ENCODE measurements at regions not wholly inside any gene's neighbourhood (a gene's known extent, or its start where the extent isn't known, plus 50 kb on each side); places are given as distances from the start of the nearest gene placed in this dataset.

DNA sequence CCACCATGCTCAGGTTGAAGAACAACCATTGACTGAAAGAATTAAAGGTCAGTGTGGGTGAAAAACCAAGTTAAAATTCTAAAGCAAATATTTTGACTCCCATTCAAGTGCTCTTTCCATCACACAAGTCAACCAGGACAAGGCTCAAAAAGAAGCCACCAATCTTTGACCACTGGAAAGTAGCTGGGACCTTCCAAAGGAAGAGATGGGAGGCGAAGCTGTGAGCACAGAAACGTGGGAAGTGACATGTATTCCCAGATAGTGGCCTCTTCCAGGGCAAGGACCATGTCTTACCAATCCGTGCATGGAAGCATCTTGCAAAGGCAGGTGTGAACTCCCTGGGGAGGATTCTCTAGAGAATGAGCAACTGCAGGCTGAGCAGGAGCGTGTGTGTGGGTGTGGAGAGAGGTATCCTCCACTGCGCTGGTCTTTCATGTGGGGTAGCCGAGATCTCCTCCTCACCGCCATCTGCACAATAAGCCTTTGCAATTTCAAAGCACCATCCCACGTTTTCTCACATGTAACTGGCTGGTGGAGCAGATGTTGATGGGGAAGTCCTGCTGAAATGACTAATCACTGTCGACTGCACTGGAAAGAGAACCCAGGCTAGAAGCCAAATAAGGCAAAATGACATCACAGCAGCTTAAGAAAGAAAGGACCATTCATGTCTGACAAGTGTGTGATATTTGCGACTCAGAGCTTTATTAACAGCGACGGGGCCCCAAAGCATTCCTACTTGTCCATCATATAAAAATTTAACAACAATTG lies 189.4 kb upstream of the RREB1 start:
- DNase-seq (ENCODE audit: low read depth), result peak; percentile 52

- DNase-seq (ENCODE audit: low read depth), result no peak
Measured at GRCh38 chr6:6919173-6919572, 188.6 kb upstream of the RREB1 start.

DNA sequence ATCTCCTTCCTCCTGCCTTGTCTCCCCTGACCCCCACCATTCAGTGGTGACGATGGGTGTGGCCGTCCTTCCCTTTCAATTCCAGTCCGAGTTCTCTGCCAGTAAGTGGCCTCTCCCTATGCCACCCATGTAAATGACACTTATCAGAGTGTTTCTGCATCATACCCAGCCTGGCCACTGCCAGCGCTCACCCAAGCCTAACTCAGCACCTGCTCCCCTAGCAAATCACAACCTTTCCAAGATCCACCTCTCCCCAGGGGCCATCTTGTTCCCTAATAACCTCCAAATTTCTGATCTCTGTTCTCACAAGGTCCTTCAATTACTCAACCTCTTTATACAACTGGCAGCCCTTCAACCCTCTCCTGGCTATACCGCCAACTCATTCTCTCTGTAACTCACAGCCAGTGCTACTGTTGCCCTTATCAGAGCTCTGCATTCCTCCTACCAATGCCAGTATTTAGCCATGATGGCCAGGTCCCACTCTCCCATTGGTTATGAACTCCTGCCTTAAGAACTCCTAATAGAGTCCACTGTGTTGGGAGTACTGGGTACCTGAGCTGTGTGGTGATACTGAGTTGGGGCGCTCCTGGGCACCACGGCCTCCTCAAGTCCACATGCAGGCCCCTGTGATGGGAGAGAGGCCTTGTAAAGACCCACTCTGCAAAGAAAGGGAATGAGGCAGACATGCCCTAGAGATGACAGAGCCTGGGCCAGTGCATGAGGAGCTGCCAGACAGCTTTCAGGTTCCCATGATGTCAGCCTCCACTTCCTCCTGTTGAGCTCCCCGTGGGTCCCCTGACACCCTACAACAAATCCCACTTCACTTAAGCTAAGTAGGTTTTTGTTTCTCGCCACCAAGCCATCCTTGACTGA lies 187.4 kb upstream of the RREB1 start:
- no peak for DNase-seq (ENCODE audit: low read depth)

DNA sequence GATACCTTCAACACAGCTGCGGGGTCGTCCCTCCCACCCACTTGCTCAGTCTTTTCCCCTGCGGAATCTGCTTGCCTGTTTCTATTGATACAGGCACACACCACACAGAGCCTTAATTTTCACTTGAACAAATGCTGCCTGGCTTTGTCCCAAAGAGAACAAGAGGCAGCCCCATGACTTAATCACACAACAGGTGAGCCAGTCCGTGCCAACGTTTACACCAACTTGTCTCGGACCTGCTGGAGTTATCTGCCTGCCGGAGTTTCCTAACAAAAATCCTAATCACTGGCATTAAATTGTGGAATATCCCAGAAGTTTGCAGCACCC lies 186.8 kb upstream of the RREB1 start:
- DNase-seq (ENCODE audit: low read depth), result no peak

DNA sequence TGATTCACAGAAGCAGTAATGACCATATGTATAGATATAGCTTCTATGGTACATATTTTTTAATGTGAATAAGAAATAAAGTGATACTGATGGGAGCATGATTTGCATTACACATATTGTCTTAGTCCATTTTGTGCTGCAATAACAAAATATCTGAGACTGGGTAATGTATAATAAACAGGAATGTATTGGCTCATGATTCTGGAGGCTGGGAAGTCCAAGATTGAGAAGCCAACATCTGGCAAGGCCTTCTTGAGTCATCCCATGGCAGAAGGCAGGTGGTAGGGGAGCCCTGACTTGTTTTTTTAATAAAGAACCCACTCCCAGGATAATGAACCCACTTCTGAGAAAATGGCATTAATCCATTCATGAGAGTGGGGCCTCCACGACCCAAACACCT lies 185.6 kb upstream of the RREB1 start:
- DNase-seq (ENCODE audit: low read depth), result no peak

DNA sequence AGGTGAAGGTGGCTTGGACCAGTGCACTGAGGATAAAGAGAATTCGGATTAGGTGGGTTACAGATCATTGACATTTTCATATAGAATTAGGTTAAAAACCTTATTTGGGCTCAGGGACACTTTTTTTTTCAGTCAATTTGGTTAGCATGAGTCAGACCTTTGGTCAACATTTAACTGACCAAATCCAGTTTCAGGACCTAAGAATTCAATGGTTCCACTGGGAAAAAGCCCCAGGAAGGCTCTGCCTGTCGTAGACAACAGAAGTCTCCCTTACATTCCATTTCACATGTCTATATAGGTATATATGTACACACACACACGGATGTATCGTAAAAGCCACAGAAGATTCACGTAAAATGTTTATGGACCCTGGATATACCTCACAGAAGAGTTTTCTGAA lies 184.2 kb upstream of the RREB1 start:
- DNase-seq (ENCODE audit: low read depth), result no peak

- DNase-seq (ENCODE audit: low read depth), result no peak
Measured at GRCh38 chr6:6924708-6925107, 183.1 kb upstream of the RREB1 start.

DNA sequence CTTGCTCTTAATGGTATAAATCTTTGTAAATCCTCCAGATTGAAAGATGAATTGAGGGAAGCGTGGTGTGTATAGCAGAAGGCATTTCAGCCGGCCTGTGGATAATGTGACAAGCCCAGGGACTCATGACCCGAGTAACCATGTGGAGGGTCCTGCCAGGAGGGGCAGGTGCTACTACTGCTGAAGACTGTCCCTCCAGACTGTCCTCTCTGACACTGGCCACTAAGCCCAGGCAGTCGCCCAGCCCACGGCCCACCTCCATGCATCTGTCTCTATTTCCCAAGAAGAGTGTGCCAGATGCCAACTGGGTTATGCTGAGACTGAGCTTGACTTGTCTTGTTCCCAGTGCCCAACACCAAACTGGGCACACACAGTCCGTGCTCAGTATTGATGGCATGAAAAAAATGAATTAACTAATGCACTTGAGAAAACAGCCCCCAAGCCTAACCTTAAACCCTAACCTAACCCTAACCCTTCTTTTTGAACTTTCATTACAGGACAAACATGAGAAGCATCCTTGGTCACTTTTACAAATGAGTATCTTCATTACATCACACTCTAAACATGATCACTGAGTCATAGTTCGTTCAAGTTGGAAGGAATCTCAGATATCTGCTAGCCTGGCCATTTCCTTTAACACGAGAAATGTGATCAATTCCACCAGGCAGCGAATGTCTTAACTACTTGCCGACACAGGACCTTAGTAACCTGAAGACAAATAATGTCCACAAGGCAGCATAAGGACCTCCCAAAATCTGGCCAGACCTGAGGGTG lies 182.2 kb upstream of the RREB1 start:
- no peak for DNase-seq (ENCODE audit: low read depth)

GRCh38 chr6:6926856-6927255 lies 180.9 kb upstream of the RREB1 start:
- no peak for DNase-seq (ENCODE audit: low read depth)

DNA sequence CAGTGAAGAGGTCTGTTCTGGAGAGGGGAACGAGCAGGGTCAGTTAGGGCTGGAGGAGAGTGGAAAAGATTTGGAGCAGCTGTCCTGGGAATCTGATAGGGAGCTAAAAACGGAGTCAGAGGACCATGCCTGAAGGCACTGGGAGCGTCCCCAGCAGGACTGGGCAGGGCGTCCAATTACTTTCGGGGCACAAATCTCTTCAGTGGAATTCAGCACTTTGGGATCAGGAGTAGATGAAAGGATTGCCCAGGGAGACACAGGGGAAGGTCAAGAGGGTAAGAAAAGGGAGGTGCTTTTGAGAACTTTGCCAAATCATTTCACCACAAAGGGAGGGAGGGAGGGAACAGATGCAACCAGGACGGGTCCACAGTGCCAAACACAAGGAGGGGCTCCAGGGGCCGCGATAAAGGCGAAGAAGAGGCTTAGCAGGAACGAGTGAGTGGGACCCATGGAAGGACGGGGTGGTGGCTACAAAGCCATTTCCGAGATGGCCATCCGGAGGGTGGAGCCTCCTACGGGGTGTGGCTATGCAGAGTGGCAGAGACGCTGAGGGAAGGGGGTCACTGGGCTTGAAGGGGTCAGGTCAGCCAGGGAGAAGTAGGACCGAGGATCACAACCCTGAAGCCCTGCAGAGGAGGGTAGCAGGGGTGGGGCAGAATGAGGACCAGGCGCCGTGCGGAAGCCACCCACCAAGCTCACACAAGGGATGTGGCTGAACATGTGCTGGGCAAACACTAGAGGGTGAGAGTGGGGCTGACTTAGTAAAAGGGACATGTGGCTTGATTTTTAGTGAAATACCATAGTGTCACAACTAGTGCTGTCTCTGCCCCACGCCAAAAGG lies 180.0 kb upstream of the RREB1 start:
- no peak for DNase-seq (ENCODE audit: low read depth)

DNA sequence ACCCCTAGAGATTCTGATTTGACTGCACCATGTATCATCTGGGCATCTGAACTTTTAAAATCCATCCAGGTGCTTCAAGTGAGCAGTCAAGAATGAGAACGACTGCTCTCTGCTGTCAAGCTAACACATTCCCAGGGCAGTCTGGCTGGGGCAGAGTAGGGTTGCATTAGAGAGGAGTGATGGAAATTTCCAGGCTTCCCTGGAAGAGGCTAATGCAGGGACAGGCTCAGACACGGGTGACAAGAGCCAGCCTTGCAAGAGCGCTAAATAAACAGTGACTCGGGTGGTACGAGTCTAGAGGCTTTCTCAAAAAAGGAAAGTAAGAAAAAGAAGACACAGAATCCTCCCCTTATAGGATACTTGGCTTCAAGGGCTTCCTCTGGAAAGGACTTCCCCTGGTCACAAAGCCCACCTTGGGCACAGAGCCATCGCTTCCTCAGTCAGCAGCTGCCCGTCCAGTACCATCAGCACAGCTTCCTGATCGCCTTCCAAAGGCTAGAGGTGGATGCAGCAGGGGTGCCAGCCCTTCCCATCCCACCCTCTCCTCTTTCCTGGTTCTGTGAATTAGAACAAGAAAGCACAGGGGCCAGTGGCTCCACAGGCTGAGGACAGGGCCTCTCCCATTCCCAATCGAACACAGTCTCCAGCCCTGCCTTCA lies 177.4 kb upstream of the RREB1 start:
- no peak for DNase-seq (ENCODE audit: low read depth)

- DNase-seq (ENCODE audit: low read depth), result no peak
Measured at GRCh38 chr6:6931071-6932025, 176.4 kb upstream of the RREB1 start.

GRCh38 chr6:6932341-6932740 lies 175.4 kb upstream of the RREB1 start:
- DNase-seq (ENCODE audit: low read depth), result no peak

- DNase-seq (ENCODE audit: low read depth), result no peak
Measured at GRCh38 chr6:6932968-6933367, 174.8 kb upstream of the RREB1 start.

DNA sequence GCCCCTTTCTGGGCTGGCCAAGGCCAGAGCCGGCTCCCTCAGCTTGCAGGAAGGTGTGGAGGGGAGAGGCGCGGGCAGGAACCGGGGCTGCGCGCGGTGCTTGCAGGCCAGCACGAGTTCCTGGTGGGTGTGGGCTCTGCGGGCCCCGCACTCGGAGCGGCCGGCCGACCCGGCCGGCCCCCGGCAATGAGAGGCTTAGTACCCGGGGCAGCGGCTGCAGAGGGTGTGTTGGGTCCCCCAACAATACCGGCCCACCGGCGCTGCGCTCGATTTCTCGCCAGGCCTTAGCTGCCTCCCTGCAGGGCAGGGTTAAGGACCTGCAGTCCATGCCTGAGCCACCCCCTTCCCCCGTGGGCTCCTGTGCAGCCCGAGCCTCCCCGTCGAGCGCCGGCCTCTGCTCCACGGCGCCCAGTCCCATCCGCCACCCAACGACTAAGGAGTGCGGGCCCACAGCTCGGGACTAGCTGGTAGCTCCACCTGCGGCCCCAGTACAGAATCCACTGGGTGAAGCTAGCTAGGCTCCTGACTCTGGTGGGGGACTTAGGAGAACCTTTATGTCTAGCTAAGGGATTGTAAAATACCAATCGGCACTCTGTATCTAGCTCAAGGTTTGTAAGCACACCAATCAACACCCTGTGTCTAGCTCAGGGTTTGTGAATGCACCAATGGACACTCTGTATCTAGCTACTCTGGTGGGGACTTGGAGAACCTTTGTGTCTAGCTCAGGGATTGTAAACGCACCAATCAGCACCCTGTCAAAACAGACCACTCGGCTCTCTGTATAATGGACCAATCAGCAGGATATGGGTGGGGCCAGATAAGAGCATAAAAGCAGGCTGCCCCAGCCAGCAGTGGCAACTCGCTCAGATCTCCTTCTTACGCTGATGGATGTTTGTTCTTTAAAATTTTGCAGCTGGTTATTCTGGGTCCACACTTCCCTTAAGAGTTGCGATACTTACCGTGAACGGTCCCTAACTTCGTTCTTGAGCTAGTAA lies 167.4 kb upstream of the RREB1 start:
- no peak for DNase-seq (ENCODE audit: low read depth)

GRCh38 chr6:6941201-6941600 lies 166.6 kb upstream of the RREB1 start:
- no peak for DNase-seq (ENCODE audit: low read depth)

DNA sequence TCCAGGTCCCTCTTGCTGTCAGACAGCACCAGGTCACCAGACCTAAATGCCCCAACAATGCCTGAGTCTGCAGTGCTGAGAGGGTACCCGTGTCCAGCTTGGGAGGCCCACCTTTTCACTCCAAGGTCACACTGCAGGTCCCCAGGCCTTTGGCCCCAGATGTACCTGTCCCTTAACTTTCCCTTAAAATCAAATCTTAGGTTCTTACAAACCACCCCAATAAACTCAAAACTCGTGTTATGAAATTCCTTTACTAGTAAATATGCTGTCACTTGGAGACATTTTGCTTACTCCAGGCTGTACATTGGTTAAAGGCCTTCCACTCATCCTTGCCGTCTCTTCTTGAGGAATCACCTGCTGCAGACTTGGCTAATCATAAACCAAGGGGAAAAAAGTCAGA lies 165.7 kb upstream of the RREB1 start:
- DNase-seq (ENCODE audit: low read depth), result no peak

DNA sequence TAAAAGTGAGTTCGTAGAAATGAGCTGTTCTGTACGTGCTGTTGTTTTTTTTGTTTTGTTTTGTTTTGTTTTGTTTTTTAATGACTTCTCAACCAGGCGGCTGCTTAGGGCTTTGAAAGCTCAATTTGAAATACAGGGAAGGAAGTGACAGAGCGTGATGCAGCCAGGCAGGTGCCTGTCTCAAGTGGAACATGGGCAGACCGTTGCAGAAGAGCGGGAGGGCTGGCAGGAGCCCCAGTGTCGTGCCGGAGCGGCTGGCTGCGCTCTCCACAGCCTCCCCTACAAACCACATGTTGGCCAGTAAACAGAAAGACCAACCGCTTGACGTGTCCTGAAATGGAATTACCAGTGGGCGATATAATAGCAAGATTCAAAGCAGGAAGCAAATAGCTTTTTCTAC lies 164.9 kb upstream of the RREB1 start:
- no peak for DNase-seq (ENCODE audit: low read depth)

- no peak for DNase-seq (ENCODE audit: low read depth)
Measured at GRCh38 chr6:6943421-6943820, 164.3 kb upstream of the RREB1 start.

Data from activated T-helper 9 cell treated with anti-CD3 and anti-CD28 coated beads, Interleukin-2, amount 50 U/mL, for 16 hours (primary cell).